IPS-18c (cell line): ENCODE measurements at regions not wholly inside any gene's neighbourhood (a gene's known extent, or its start where the extent isn't known, plus 50 kb on each side); places are given as distances from the start of the nearest gene placed in this dataset.
"Not testable (repeated sequence)": the region's sequence is repeated elsewhere in the genome, so short reads cannot be mapped to it uniquely, and the experiment has no call there.

Experiments
- H3K4me3 ChIP-seq: 2 replicates; pipeline ENCODE4 v1.7.0; 2013; ENCODE audit warnings: low read depth, mild to moderate bottlenecking, low read length, moderate library complexity; ENCODE audit not compliant: insufficient read depth
- H3K9me3 ChIP-seq: one replicate; pipeline ENCODE4 v1.6.1; 2013; ENCODE audit warnings: mild to moderate bottlenecking, low read length, moderate library complexity; ENCODE audit not compliant: control insufficient read depth, insufficient read depth

DNA sequence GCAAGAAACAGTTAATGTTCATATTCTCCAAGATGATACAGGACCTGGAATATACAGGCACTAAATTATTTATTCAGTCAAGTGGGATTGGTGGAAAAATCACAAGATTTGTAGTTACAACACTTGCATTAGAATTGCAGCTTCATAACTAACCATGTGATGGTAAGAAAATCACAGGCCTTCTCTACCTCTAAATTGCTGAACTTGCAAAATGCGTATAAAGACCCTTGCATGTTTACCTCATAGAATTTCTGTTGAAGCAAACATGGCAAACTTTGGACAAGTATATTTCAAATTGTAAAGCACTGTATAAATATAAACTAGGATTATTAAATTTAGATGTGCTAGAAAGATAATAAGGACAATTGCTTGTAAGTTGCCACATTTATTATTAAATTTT lies 215.1 kb downstream of the TMA16 start:
- no peaks in the 10 kb centered on the region for H3K9me3 ChIP-seq
- no peak overlapping the region for H3K4me3 ChIP-seq

DNA sequence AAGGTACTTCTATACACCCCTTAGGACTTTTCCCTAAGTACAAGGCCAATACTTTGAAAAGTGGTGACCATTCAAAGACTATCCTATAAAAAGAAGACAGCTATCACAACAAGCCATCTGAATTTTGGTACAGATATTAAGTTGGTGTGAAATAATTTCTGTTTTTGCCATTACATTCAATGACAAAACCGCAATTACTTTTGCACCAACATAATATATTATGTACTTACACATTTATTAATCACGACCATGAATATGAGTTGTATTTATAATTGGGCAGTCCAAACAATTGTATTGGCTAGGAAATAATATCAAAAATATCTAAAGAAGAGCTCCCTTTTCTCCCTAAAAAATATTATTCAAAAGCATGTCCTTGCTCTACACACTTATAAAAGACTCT lies 215.7 kb downstream of the TMA16 start:
- no peak overlapping the region for H3K4me3 ChIP-seq
- no peaks in the 10 kb centered on the region for H3K9me3 ChIP-seq

DNA sequence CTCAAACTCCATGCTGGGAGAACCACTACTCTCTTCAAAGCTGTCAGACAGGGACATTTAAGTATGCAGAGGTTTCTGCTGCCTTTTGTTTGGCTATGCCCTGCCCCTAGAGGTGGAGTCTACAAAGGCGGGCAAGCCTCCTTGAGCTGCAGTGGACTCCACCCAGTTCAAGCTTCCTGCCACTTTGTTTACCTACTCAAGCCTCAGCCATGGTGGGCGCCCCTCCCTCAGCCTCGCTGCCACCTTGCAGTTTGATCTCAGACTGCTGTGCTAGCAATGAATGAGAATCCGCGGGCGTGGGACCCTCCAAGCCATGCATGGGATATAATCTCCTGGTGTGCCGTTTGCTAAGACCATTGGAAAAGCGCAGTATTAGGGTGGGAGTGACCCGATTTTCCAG lies 230.0 kb downstream of the TMA16 start:
- H3K9me3 ChIP-seq, H3K4me3 ChIP-seq: not testable (repeated sequence)

DNA sequence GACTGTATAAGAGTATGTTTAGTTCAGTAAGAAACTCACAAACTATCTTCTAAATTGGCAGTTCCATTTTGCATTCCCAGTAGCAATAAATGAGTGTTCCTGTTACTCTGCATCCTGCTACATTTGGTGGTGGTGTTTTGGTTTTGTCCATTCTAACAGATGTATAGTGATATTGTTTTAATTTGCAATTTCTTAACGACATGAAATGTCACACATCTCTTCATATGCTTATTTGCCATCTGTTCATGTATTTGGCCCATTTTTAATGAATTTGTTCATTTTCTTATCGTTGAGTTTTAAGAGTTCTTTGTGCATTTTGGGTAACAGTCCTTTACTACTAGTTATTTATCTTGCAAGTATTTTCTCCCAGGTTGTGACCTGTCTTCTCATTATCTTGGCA lies 232.2 kb downstream of the TMA16 start:
- Histone ChIP-seq H3K4me3 (no peak overlapping the region), H3K9me3 (peaks cover 5% of the 10 kb centered on the region)

DNA sequence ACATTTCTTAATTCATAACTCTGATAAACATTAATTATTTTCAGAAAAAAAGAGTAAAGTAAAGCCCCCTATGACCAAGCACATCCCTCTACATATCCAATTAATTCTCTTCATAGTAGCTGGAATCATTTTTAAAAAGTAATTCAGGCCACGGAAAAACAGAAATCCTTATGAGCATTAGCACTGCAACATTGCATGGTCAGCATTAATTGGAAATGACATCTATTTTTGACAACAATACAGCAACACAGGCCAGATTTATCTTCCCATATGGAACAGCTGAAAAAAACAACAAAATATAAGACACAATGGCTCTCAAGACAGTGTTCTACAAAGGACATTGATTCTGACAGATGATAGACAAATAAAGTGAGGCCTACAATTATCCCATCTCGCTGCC lies 236.6 kb downstream of the TMA16 start:
- H3K9me3 ChIP-seq: no peaks in the 10 kb centered on the region
- no peak overlapping the region for H3K4me3 ChIP-seq

DNA sequence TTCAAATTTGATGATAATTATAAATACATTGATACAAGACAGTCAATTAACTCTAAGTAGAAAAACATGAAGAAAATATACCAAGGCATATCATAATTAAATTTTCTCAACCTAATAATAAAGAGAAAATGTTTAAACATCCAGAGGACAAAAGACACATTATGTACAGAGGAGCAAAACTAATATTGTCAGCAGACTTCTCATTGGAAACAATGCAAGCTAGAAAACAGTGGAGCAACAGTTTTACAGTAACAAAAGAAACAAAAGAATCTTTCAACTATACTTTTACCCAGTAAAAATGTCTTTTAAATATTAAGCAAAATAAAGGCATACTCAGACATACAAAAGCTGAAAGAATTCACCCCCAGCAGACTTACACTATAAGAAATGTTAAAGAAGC lies 238.0 kb downstream of the TMA16 start:
- Histone ChIP-seq H3K4me3 (no peak overlapping the region), H3K9me3 (no peaks in the 10 kb centered on the region)

DNA sequence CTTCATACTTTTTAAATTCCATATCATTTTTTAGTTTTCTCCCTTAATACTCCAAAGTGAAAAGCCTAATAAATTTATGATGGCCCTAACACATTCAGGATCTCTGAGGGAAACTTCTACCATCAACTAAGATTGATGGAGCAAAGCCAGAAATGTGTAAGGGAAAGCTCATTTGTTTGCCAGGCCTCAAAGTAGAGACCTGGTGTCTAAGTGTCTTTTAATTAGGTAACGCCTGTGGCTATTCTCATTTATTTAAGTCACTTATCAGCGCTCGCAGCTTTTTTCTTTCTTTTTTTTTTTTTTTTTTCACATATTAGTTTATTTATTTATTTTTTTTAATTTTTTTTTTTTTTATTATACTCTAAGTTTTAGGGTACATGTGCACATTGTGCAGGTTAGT lies 242.4 kb downstream of the TMA16 start:
- Histone ChIP-seq H3K9me3 (no peaks in the 10 kb centered on the region), H3K4me3 (no peak overlapping the region)

DNA sequence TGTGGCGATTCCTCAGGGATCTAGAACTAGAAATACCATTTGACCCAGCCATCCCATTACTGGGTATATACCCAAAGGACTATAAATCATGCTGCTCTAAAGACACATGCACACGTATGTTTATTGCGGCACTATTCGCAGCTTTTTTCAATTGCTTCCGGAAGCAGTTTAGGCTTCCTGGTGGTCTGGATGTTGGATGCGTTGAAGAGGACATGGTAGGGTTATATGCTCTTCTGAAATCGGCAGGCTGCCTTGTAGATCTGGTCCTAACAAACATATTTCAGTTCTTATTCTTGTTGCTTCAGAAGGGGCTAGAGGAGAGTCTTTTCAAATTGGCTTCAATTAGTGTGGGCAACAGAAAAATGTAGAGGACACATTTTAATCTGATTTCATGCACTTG lies 243.4 kb downstream of the TMA16 start:
- H3K4me3 ChIP-seq, H3K9me3 ChIP-seq: not testable (repeated sequence)

DNA sequence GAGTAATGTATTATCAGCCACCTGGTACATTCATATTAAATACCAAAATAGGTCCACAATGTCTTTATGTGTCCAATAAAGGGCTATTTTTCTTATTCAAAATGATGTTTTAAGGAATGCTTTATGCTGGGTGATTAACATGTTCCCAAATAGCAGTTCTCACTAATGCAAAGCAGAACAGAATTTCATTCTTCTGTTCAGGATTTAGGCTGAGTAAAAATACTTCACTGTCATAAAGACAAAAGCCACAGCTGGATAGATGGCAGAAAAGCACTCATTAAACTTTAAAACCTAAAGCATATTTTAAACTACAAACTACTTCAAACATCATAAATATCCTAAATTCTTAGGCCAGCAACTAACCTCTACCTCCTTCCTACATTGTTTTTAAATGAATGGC lies 244.0 kb downstream of the TMA16 start:
- Histone ChIP-seq H3K4me3 (no peak overlapping the region), H3K9me3 (no peaks in the 10 kb centered on the region)

DNA sequence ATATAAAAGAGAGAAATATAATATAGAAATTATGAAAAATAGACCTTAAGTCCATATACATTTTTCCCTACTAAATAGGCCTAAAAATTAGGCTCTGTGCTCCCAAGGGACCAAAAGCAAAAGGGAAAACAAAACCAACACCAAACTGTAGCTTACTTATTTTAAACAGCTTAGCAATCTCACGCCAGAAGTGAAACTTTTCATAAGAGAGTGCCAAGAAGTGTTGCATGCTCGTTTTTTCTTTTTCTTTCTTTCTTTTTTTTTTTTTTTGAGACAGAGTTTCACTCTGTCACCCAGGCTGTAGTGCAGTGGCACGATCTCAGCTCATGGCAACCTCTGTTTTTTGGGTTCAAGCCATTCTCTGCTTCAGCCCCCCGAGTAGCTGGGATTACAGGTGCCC lies 250.4 kb downstream of the TMA16 start:
- peaks cover 2% of the 10 kb centered on the region for H3K9me3 ChIP-seq
- no peak overlapping the region for H3K4me3 ChIP-seq

DNA sequence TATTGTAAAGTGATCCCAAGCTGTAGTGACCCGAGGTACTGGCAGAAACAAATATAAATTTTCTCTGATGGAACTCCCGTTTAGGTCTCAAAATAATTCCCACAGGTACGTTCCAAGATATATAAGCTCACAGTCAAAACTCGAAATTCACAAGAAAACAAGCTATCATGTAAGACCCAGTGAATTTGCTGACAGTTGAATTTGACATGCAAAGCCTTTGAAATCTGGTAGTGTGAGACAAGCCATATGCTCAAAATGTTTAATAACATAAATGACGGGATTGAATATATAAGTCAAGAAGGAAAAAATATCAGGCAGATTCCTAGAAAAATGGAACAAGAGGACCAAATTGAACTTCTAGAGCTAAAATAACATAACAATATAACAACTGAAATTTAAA lies 252.8 kb downstream of the TMA16 start:
- peaks cover 2% of the 10 kb centered on the region for H3K9me3 ChIP-seq
- H3K4me3 ChIP-seq: no peak overlapping the region

DNA sequence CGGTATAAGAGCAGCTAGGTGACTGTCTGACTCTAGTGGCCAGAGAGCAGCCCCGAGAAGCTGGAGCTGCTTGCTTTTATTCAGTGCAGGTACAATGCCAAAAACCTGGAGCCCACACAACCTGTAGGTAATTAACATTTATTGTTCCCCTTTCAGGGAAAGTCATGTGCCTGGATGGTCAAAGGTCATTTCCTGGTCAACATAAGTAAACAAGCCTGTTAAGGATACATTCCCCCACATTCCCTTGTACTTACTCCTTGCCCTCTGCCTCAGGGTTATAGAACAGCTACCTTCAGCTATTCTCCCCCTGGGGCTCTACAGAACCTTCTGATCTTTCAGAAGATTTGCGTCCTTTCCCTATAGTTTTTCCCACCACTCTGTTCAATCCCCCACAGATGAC lies 253.4 kb downstream of the TMA16 start:
- peaks cover 2% of the 10 kb centered on the region for H3K9me3 ChIP-seq
- no peak overlapping the region for H3K4me3 ChIP-seq

DNA sequence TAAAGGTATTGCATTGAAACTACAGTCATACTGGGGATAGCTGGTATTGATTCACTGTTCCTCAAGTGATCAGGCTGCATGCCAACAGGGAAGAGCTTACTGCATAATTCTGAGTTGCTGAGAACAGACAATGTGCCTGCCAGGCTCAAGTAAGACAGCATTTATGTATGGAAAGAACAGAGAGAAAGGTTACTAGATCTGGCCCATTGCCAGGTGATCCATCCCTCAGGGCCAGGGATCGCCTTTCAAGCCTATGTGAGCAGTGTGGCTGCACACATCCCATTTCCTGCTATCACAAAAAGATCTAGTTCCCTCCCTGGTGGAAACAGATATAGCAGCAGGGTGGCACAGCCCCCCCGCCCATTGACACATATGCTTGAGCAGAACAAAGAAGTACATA lies 254.0 kb downstream of the TMA16 start:
- Histone ChIP-seq H3K9me3 (peaks cover 2% of the 10 kb centered on the region), H3K4me3 (no peak overlapping the region)

DNA sequence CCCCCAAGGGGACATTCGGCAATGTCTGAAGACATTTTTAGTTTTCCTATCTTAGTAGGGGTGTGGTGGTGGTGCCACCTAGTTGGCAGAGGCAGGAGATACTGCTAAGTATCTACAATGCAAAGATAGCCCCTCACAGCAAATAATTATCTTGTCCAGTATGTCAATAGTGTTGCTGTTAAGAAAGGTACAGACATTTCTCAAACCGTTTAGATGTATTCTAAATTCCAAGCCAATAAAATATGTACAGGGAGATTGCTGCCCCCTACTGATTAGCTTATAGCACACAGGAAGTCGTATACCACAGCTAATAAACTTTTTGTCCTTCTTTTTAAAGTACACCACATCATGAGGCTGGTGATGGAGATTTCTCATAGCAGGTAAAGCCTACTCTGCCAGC lies 260.5 kb downstream of the TMA16 start:
- no peak overlapping the region for H3K4me3 ChIP-seq
- H3K9me3 ChIP-seq: no peaks in the 10 kb centered on the region

DNA sequence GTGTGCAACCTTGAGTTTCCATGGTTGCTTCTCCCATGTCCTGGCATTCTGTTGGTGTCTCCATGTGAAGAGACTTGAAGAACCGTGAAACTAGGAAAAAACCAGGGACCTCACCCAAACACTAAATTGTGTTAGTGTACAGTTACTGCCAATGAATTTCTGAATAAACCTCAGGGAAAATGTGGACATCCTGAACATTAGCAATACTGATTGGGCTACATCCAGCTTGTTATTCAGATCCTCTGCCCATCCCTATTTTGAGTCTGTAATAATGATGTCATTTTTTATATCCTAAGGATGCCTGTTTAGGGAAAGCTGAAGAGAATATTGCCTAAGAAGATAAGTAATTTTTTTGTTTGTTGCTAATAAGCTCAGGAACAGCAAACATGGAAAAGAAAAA lies 262.7 kb downstream of the TMA16 start:
- no peak overlapping the region for H3K4me3 ChIP-seq
- no peaks in the 10 kb centered on the region for H3K9me3 ChIP-seq

DNA sequence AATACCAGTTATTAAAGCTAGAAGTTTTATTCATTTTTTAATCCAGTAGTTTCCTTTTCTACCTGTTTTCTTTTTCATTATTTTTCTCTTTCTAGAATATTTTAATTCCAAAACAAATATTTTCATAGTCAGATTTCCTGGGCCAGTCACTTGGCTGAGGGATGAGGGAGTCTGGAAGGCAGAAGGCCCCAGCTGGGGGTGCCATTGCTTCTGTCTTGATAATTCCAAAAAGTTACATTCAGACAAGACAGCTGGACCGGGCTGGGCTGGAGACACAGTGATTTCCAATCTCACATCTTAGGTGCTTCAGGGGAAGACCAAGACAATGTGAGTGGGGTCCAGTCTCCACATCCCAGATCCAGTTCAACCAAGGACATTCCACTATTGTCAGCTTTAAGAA lies 263.5 kb downstream of the TMA16 start:
- H3K4me3 ChIP-seq: no peak overlapping the region
- H3K9me3 ChIP-seq: no peaks in the 10 kb centered on the region

DNA sequence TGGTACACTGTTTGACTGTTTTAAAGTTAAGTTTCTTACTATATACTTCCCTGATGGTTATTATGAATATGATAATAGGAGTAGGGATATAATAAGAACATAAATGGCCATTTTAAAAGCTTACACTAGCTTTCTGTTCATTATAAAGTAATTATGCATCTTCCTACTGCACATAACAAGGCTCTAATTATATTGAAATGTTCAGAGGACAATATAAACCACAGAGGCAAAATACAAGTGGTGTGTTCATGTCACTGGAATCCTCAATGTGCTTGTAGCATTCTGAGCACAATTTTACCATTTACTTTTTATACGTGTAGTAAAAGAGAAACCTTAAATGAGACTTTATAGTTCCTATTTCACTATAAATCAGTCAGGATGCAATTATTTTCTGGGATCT lies 268.3 kb downstream of the TMA16 start:
- Histone ChIP-seq H3K9me3 (no peaks in the 10 kb centered on the region), H3K4me3 (no peak overlapping the region)

DNA sequence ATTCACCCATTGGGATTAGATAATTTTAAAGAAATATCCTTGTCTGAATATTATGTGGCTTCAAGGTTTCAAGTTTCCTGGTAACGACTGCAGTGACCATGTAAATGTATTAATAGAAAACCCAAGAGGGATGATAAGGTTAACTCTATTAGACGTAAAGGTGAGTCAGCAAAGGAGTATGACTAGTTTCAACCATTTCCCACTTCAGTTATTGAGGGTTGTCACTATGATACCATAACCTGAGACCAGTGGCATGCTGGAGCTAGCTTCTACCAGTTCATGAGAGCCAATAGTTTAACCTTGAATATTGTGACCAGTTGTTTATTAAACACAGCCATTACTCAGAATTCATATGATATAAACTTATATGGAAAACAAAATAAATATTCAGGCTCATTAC lies 270.1 kb downstream of the TMA16 start:
- Histone ChIP-seq H3K9me3 (no peaks in the 10 kb centered on the region), H3K4me3 (no peak overlapping the region)

DNA sequence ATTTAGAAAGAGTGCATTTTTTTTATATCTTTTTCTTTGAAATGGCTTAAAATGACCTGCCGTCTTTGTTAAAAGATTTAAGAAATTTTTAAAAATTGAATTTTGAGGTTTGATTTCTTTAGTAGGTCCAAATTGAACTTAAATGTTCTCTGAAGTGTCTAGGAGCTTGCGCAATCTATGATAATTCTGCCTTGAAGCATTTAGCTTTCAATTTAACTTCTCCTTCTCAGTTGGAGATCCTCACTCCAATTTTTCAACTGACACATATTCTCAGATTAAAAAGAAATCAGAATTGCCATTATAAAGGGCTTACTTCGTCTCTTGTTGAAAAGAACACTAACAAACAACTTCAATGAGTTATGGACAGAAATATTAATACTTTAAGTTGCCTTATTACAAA lies 273.5 kb downstream of the TMA16 start:
- Histone ChIP-seq H3K9me3 (no peaks in the 10 kb centered on the region), H3K4me3 (no peak overlapping the region)

DNA sequence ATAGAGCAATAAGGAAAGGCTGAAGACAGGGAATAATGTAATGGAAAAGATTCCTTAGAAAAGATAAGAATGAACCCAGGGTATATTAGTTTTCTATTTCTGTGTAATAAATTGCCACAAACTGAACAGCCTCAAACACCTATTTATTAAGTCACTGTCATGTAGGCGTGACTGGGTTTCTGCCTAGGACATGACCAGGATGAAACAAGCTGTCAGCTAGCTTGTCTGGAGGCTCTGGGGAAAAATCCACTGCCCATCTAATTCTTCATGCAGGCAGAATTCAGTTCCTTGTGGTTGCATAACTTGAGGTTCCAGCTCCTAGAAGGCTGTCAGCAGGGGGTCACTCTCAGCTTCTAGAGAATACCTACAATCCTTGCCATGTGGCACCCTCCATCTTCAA lies 277.7 kb downstream of the TMA16 start:
- Histone ChIP-seq H3K9me3 (no peaks in the 10 kb centered on the region), H3K4me3 (no peak overlapping the region)
